ENCODE measurements at regions not wholly inside any gene's neighbourhood (a gene's known extent, or its start where the extent isn't known, plus 50 kb on each side); places are given as distances from the start of the nearest gene placed in this dataset.

DNA sequence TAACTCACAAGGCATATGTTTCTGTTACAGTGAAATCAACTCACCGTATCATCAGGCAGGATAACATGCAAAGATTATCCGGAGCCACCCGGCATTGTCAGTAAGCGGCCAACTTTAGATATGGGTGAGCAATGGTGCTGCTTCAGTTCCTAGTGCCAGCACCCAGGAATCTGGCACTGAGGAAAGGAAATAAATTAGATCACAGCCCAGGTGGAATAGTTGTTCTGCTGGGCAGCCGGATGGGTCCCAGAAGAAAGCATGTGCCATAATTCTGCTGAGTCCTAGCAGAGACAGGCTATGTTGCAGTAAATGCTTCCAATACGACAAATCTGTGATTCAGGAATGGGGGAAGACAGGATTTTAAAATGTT is 183.6 kb upstream of the SPTLC3 start:
- ChIA-PET CTCF (no interaction called here), POLR2A (no interaction called here)
- Histone ChIP-seq H3K9ac (replicated peaks; ENCODE audit: extremely low read depth, insufficient read depth, low read length) (no peak overlapping the region), H4K20me1 (replicated peaks; ENCODE audit: control insufficient read depth, extremely low read depth, insufficient read depth, low read length) (no peaks in the 10 kb centered on the region), H3K4me1 (ENCODE audit: control insufficient read depth, extremely low read depth, insufficient read depth, low read length) (no peaks in the 10 kb centered on the region), H3K9me3 (replicated peaks; ENCODE audit: control insufficient read depth, insufficient read depth, low read length) (no peaks in the 10 kb centered on the region), H3K9me1 (replicated peaks; ENCODE audit: control insufficient read depth, extremely low read depth, insufficient read depth, low read length) (no peaks in the 10 kb centered on the region), H3K4me3 (replicated peaks in 1 of 3; ENCODE audit: insufficient read depth in 1 of 3, low read depth in 1 of 3, low read length in 3 of 3) (no peak overlapping the region), H2AFZ (ENCODE audit: low read depth, low read length) (no peak overlapping the region), H3K36me3 (ENCODE audit: control insufficient read depth in 2 of 2, extremely low read depth in 1 of 2, insufficient read depth in 2 of 2, low read length in 2 of 2) (no peaks in the 10 kb centered on the region), H3K27ac (ENCODE audit: insufficient read depth, low read depth, low read length) (no peak overlapping the region), H3K4me2 (ENCODE audit: insufficient read depth, low read length) (no peak overlapping the region), H3K79me2 (ENCODE audit: control insufficient read depth, insufficient read depth, low read length) (no peaks in the 10 kb centered on the region), H3K27me3 (ENCODE audit: control insufficient read depth in 2 of 2, insufficient read depth in 2 of 2, low read length in 2 of 2) (no peaks in the 10 kb centered on the region)
- dilution Hi-C loops (cut with MboI; ENCODE audit: extremely low pct_ligation_motif_present, low sequenced_read_pairs) = no loop called here
- DNase-seq (ENCODE audit: low read depth, low spot score) (no peak), FAIRE-seq (no peak)
- no TSS peak for BruUV-seq (replicated peaks)
- TF ChIP-seq MYC (IDR thresholded peaks at IDR 0.05; ENCODE audit: low read depth, low read length) (no peak), JUN (IDR thresholded peaks at IDR 0.05; ENCODE audit: borderline replicate concordance, insufficient read depth, insufficient read length, low read depth) (no peak), EZH2 (IDR thresholded peaks at IDR 0.05; ENCODE audit: borderline replicate concordance, low read depth, low read length, severe bottlenecking) (no peak), POLR2A (IDR thresholded peaks at IDR 0.05; ENCODE audit: low read depth, low read length) (no peak), FOS (IDR thresholded peaks at IDR 0.05; ENCODE audit: borderline replicate concordance, insufficient read depth, low read length) (no peak), POLR2AphosphoS5 (IDR thresholded peaks at IDR 0.05; ENCODE audit: insufficient read depth, low read depth, low read length) (no peak), GATA2 (IDR thresholded peaks at IDR 0.05; ENCODE audit: insufficient read depth, insufficient read length, low read depth, low read length) (no peak)
- TF ChIP-seq, protein P1, sequence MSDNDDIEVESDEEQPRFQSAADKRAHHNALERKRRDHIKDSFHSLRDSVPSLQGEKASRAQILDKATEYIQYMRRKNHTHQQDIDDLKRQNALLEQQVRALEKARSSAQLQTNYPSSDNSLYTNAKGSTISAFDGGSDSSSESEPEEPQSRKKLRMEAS (IDR thresholded peaks at IDR 0.05; ENCODE audit: insufficient read depth, insufficient read length) = no peak
- TF ChIP-seq, protein P2, sequence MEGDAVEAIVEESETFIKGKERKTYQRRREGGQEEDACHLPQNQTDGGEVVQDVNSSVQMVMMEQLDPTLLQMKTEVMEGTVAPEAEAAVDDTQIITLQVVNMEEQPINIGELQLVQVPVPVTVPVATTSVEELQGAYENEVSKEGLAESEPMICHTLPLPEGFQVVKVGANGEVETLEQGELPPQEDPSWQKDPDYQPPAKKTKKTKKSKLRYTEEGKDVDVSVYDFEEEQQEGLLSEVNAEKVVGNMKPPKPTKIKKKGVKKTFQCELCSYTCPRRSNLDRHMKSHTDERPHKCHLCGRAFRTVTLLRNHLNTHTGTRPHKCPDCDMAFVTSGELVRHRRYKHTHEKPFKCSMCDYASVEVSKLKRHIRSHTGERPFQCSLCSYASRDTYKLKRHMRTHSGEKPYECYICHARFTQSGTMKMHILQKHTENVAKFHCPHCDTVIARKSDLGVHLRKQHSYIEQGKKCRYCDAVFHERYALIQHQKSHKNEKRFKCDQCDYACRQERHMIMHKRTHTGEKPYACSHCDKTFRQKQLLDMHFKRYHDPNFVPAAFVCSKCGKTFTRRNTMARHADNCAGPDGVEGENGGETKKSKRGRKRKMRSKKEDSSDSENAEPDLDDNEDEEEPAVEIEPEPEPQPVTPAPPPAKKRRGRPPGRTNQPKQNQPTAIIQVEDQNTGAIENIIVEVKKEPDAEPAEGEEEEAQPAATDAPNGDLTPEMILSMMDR (IDR thresholded peaks at IDR 0.05; ENCODE audit: extremely low read depth in 1 of 2, insufficient read depth in 1 of 2, low read depth in 1 of 2, low read length in 2 of 2) = no peak
- intact Hi-C loops (cut with micrococcal nuclease) = no loop called here
